OCI-LY1 (cell line): ENCODE measurements at regions not wholly inside any gene's neighbourhood (a gene's known extent, or its start where the extent isn't known, plus 50 kb on each side); places are given as distances from the start of the nearest gene placed in this dataset.

Experiments
- CTCF ChIP-seq: fragments of 200-600 bp; sonication (generic), shearing (Covaris generic); IDR thresholded peaks from 2 replicates; pipeline ENCODE4 v1.5.1; 2017; ENCODE audit warnings: mild to moderate bottlenecking, antibody characterized with exemption, low read length, moderate library complexity, mixed read lengths
- EZH2 ChIP-seq: fragments of 200-600 bp; sonication (generic), shearing (Covaris generic); IDR thresholded peaks from 2 replicates; pipeline ENCODE4 v1.8.0; 2017; ENCODE audit warnings: borderline replicate concordance, mixed run types, mild to moderate bottlenecking, antibody characterized with exemption, low read length, moderate library complexity, mixed read lengths

GRCh38 chr4:14337892-14338584, 664.2 kb upstream of the CPEB2 start:
- TF ChIP-seq CTCF: no peak
- TF ChIP-seq EZH2: no peak
